ELR (cell line): ENCODE measurements at regions not wholly inside any gene's neighbourhood (a gene's known extent, or its start where the extent isn't known, plus 50 kb on each side); places are given as distances from the start of the nearest gene placed in this dataset.
A peak's percentile ranks its signal among the peaks of the same experiment; 100 is the strongest.
"Not testable (repeated sequence)": the region's sequence is repeated elsewhere in the genome, so short reads cannot be mapped to it uniquely, and the experiment has no call there.

Source experiments
- DNase-seq: peaks from one replicate; pipeline ENCODE4 v3.0.0-alpha.2; 2015; ENCODE audit warnings: low read depth

GRCh38 chr11:96508861-96509260, 119.0 kb downstream of the JRKL start:
- DNase-seq: no peak

- DNase-seq: no peak
Observed at GRCh38 chr11:96520939-96521338, 131.1 kb downstream of the JRKL start.

GRCh38 chr11:96523656-96524055, 133.8 kb downstream of the JRKL start:
- DNase-seq: no peak

GRCh38 chr11:96524475-96524874, 134.7 kb downstream of the JRKL start:
- peak; percentile 22 for DNase-seq

GRCh38 chr11:96530473-96530872, 140.7 kb downstream of the JRKL start:
- DNase-seq: no peak

GRCh38 chr11:96538104-96538503, 148.3 kb downstream of the JRKL start:
- DNase-seq: no peak

GRCh38 chr11:96538622-96539021, 148.8 kb downstream of the JRKL start:
- DNase-seq: peak; percentile 11

- no peak for DNase-seq
Observed at GRCh38 chr11:96540875-96541274, 151.1 kb downstream of the JRKL start.

- DNase-seq: no peak
Observed at GRCh38 chr11:96543177-96543576, 153.4 kb downstream of the JRKL start.

- not testable (repeated sequence) for DNase-seq
Observed at GRCh38 chr11:96545192-96545591, 155.4 kb downstream of the JRKL start.

GRCh38 chr11:96551136-96551535, 161.3 kb downstream of the JRKL start:
- no peak for DNase-seq

- no peak for DNase-seq
Observed at GRCh38 chr11:96554236-96554820, 164.5 kb downstream of the JRKL start.

GRCh38 chr11:96555826-96556225, 166.0 kb downstream of the JRKL start:
- not testable (repeated sequence) for DNase-seq

GRCh38 chr11:96560727-96561126, 170.9 kb downstream of the JRKL start:
- DNase-seq: not testable (repeated sequence)

GRCh38 chr11:96567176-96567575, 177.4 kb downstream of the JRKL start:
- no peak for DNase-seq

- no peak for DNase-seq
Observed at GRCh38 chr11:96567667-96568066, 177.9 kb downstream of the JRKL start.

- no peak for DNase-seq
Observed at GRCh38 chr11:96576383-96576782, 186.6 kb downstream of the JRKL start.

- no peak for DNase-seq
Observed at GRCh38 chr11:96578379-96578778, 188.6 kb downstream of the JRKL start.

- DNase-seq: no peak
Observed at GRCh38 chr11:96579656-96580055, 189.8 kb downstream of the JRKL start.

GRCh38 chr11:96580476-96581040, 190.7 kb downstream of the JRKL start:
- DNase-seq: no peak

- not testable (repeated sequence) for DNase-seq
Observed at GRCh38 chr11:96585944-96586880, 196.4 kb downstream of the JRKL start.

- DNase-seq: not testable (repeated sequence)
Observed at GRCh38 chr11:96588793-96589192, 199.0 kb downstream of the JRKL start.

GRCh38 chr11:96595011-96595410, 205.2 kb downstream of the JRKL start:
- DNase-seq: no peak
